HCT116 (cell line): ENCODE measurements at regions not wholly inside any gene's neighbourhood (a gene's known extent, or its start where the extent isn't known, plus 50 kb on each side); places are given as distances from the start of the nearest gene placed in this dataset.

ENCODE experiments used
- ATAC-seq: fragments of 200-7000 bp; cut with Tn5 transposase; 2 replicates; pipeline ENCODE4 v1.9.1; 2020; ENCODE audit warnings: mild to moderate bottlenecking, moderate library complexity
- BruUV-seq: library from RNA; stranded (reverse); fragments of 400-500 nt; replicated peaks from 2 replicates; lab custom pipeline; 2021; lab: Mats Ljungman, UMichigan
- CTCF ChIA-PET: fragments of 300-600 bp; sonication (Branson Sonifier 250); formaldehyde crosslinking; loops from one replicate; lab custom pipeline; 2021; ENCODE audit warnings: antibody characterized with exemption; lab: Charles Lee
- POLR2A ChIA-PET: fragments of 300-600, 350-600 bp; sonication (Branson Sonifier 250); formaldehyde crosslinking; loops from one replicate; lab custom pipeline; 2021; ENCODE audit warnings: antibody characterized with exemption; lab: Charles Lee
- RAD21 ChIA-PET, 2 experiments: fragments of 300-600 bp; sonication (Branson Sonifier 250); formaldehyde crosslinking; loops; one replicate each; lab custom pipeline; 2023; ENCODE audit warnings: low total read pairs in 2 of 2; ENCODE audit not compliant: uncharacterized antibody in 2 of 2, unreplicated experiment in 2 of 2, low non-redundant PET in 1 of 2; lab: Charles Lee
- DNase-seq: peaks from one replicate; pipeline ENCODE4 v3.0.0-alpha.2; 2010; ENCODE audit warnings: low read depth, low spot score
- H2AFZ ChIP-seq: fragments of 200-600 bp; shearing (Covaris generic), sonication (generic); 2 replicates; pipeline ENCODE4 v1.6.1; 2017; ENCODE audit warnings: low read depth, mixed run types, mixed read lengths, antibody characterized with exemption, low read length; ENCODE audit not compliant: poor library complexity, severe bottlenecking
- H3K27ac ChIP-seq: 2 replicates; pipeline ENCODE4 v1.5.1; 2012; ENCODE audit warnings: low read depth, low read length
- H3K27me3 ChIP-seq: fragments of 200-600 bp; sonication (generic); 2 replicates; pipeline ENCODE4 v1.6.1; 2016; ENCODE audit warnings: mixed run types, low read length, mixed read lengths; ENCODE audit not compliant: insufficient read depth
- H3K36me3 ChIP-seq, 2 experiments: fragments of 200-500 bp in 1 of 2; fragments of 200-600 bp in 1 of 2; sonication (Bioruptor generic) in 1 of 2; sonication (generic) in 1 of 2; 2 replicates each; pipeline versions ENCODE4 v1.5.1 to v1.6.1; 2014 to 2016; ENCODE audit warnings: low read length in 2 of 2, inconsistent platforms in 1 of 2, mixed read lengths in 1 of 2, mixed run types in 1 of 2; ENCODE audit not compliant: insufficient read depth in 2 of 2, control insufficient read depth in 1 of 2
- H3K4me1 ChIP-seq, 2 experiments: fragments of 200-600 bp in 1 of 2; sonication (generic) in 1 of 2; 2 replicates each; pipeline versions ENCODE4 v1.5.1 to v1.6.1; 2012 to 2017; ENCODE audit warnings: low read length in 2 of 2, inconsistent platforms in 1 of 2, mild to moderate bottlenecking in 1 of 2, mixed read lengths in 1 of 2, mixed run types in 1 of 2, moderate library complexity in 1 of 2; ENCODE audit not compliant: insufficient read depth in 2 of 2, control insufficient read depth in 1 of 2
- H3K4me2 ChIP-seq: fragments of 200-600 bp; sonication (generic); 2 replicates; pipeline ENCODE4 v1.6.1; 2017; ENCODE audit warnings: mixed run types, low read length, mixed read lengths
- H3K4me3 ChIP-seq, 2 experiments: fragments of 200-600 bp in 1 of 2; sonication (generic) in 1 of 2; replicated peaks in 1 of 2; 2 replicates each; pipeline ENCODE4 v1.5.1; 2011 to 2016; ENCODE audit warnings: low read length in 2 of 2, control low read depth in 1 of 2, low read depth in 1 of 2, mild to moderate bottlenecking in 1 of 2, mixed read lengths in 1 of 2, mixed run types in 1 of 2
- H3K79me2 ChIP-seq: fragments of 200-600 bp; sonication (generic); 2 replicates; pipeline ENCODE4 v1.6.1; 2017; ENCODE audit warnings: mild to moderate bottlenecking, mixed run types, low read length, moderate library complexity, mixed read lengths; ENCODE audit not compliant: insufficient read depth
- H3K9ac ChIP-seq: fragments of 200-600 bp; sonication (generic); 2 replicates; pipeline ENCODE4 v1.6.1; 2016; ENCODE audit warnings: low read length, mixed read lengths
- H3K9me2 ChIP-seq: fragments of 200-600 bp; sonication (generic), shearing (Covaris generic); 2 replicates; pipeline ENCODE4 v1.6.1; 2017; ENCODE audit warnings: mixed run types, mild to moderate bottlenecking, moderate library complexity; ENCODE audit not compliant: insufficient read depth
- H3K9me3 ChIP-seq, 2 experiments: fragments of 200-500 bp in 1 of 2; fragments of 200-600 bp in 1 of 2; sonication (Bioruptor generic) in 1 of 2; sonication (generic) in 1 of 2; 2 replicates each; pipeline ENCODE4 v1.6.1; 2014 to 2017; ENCODE audit warnings: low read length in 2 of 2, mixed read lengths in 2 of 2, inconsistent platforms in 1 of 2, low read depth in 1 of 2, mild to moderate bottlenecking in 1 of 2, mixed run types in 1 of 2, moderate library complexity in 1 of 2; ENCODE audit not compliant: control insufficient read depth in 1 of 2, insufficient read depth in 1 of 2
- H4K20me1 ChIP-seq: fragments of 200-600 bp; sonication (generic), shearing (Covaris generic); 2 replicates; pipeline ENCODE4 v1.6.1; 2017; ENCODE audit warnings: mixed run types, mild to moderate bottlenecking, moderate library complexity; ENCODE audit not compliant: insufficient read depth
- CBX3 ChIP-seq: IDR thresholded peaks from 2 replicates; pipeline ENCODE4 v1.6.1; 2012; ENCODE audit warnings: low read depth
- CTCF ChIP-seq, 3 experiments: fragments of 200-600 bp in 1 of 3; sonication (generic) in 1 of 3; IDR thresholded peaks in 2 of 3; conservative IDR thresholded peaks in 1 of 3; 2 replicates each; pipeline ENCODE4 v1.5.1; 2012 to 2017; ENCODE audit warnings: low read depth in 2 of 3, low read length in 2 of 3, antibody characterized with exemption in 1 of 3, borderline replicate concordance in 1 of 3, control low read depth in 1 of 3, mild to moderate bottlenecking in 1 of 3, mixed read lengths in 1 of 3, mixed run types in 1 of 3, moderate library complexity in 1 of 3; ENCODE audit not compliant: insufficient read depth in 1 of 3
- EGR1 ChIP-seq: IDR thresholded peaks from 2 replicates; pipeline ENCODE4 v1.6.1; 2012; ENCODE audit warnings: low read depth
- ELF1 ChIP-seq: IDR thresholded peaks from 2 replicates; pipeline ENCODE4 v1.6.1; 2012; ENCODE audit warnings: low read depth, borderline replicate concordance
- EZH2phosphoT487 ChIP-seq: fragments of 200-600 bp; IDR thresholded peaks from 2 replicates; pipeline ENCODE4 v1.6.1; 2018; ENCODE audit warnings: antibody characterized with exemption, borderline replicate concordance
- JUND ChIP-seq: IDR thresholded peaks from 2 replicates; pipeline ENCODE4 v1.6.1; 2012
- POLR2A ChIP-seq: IDR thresholded peaks from 2 replicates; pipeline ENCODE4 v1.7.0; 2011; ENCODE audit warnings: borderline replicate concordance; ENCODE audit not compliant: insufficient read depth, insufficient read length; ENCODE audit errors: extremely low read depth
- POLR2AphosphoS5 ChIP-seq: IDR thresholded peaks from 2 replicates; pipeline ENCODE4 v1.6.1; 2011; ENCODE audit warnings: mild to moderate bottlenecking, low read depth, low read length, moderate library complexity
- REST ChIP-seq: IDR thresholded peaks from 2 replicates; pipeline ENCODE4 v1.6.1; 2012; ENCODE audit warnings: low read depth
- SRF ChIP-seq: IDR thresholded peaks from 2 replicates; pipeline ENCODE4 v1.6.1; 2012; ENCODE audit warnings: low read depth
- YY1 ChIP-seq: IDR thresholded peaks from 2 replicates; pipeline ENCODE4 v1.6.1; 2011; ENCODE audit warnings: low read length, low read depth, moderate library complexity, mild to moderate bottlenecking; ENCODE audit not compliant: insufficient replicate concordance; ENCODE audit errors: extremely low read depth
- ZNF274 ChIP-seq: fragments of 200-500 bp; sonication (Bioruptor generic); IDR thresholded peaks from 2 replicates; pipeline ENCODE4 v1.6.1; 2014; ENCODE audit warnings: mild to moderate bottlenecking, low read depth, low read length, inconsistent platforms
- intact Hi-C: fragments of 100-400 bp; cut with micrococcal nuclease; formaldehyde crosslinking; loops from 2 replicates; pipeline ENCODE4 v1.10.0; 2022

- no peak for TF ChIP-seq CTCF (IDR thresholded peaks at IDR 0.05 in 2 of 3, conservative IDR thresholded peaks at IDR 0.05 in 1 of 3; ENCODE audit: borderline replicate concordance in 1 of 3, insufficient read depth in 1 of 3, low read depth in 2 of 3, low read length in 2 of 3)
These were observed 248.1 kb upstream of the NREP start (continued) for GRCh38 chr5:112004867-112005622.

GRCh38 chr5:112002376-112002775 is 245.4 kb upstream of the NREP start:
- BruUV-seq = no TSS peak
- H3K27ac ChIP-seq = no peak overlapping the region
- no peaks in the 10 kb centered on the region for H3K36me3 ChIP-seq
- no peak for TF ChIP-seq EGR1
- TF ChIP-seq POLR2AphosphoS5 = no peak
- TF ChIP-seq YY1 = no peak
- TF ChIP-seq REST = no peak
- TF ChIP-seq EZH2phosphoT487 = no peak
- no peak for TF ChIP-seq SRF
- TF ChIP-seq JUND = no peak
- no peak for TF ChIP-seq ZNF274
- TF ChIP-seq CBX3 = no peak
- no peak for TF ChIP-seq ELF1
- no peak for TF ChIP-seq POLR2A
- H3K27me3 ChIP-seq = 0 out of 2 replicates have a peak, but pooled peaks cover 8% of the 10 kb centered on the region
- ChIA-PET POLR2A (no interaction called here), RAD21 (no interaction called here), CTCF (no interaction called here)
- H3K4me2 ChIP-seq = no peak overlapping the region
- ATAC-seq = no peak
- no peaks in the 10 kb centered on the region for H3K9me3 ChIP-seq
- no peaks in the 10 kb centered on the region for H3K9me2 ChIP-seq
- H3K4me1 ChIP-seq = no peaks in the 10 kb centered on the region
- no peak overlapping the region for H3K9ac ChIP-seq
- intact Hi-C loops = no loop called here
- no peak for DNase-seq
- H4K20me1 ChIP-seq = no peaks in the 10 kb centered on the region
- H3K4me3 ChIP-seq = no peak overlapping the region
- no peaks in the 10 kb centered on the region for H3K79me2 ChIP-seq
- H2AFZ ChIP-seq = no peak overlapping the region
